DMS 273 treated with DMSO at 0.1 percent for 48 hours (cell line): ENCODE measurements at regions not wholly inside any gene's neighbourhood (a gene's known extent, or its start where the extent isn't known, plus 50 kb on each side); places are given as distances from the start of the nearest gene placed in this dataset.
"Not testable (repeated sequence)": the region's sequence is repeated elsewhere in the genome, so short reads cannot be mapped to it uniquely, and the experiment has no call there.

Source experiments
- DNase-seq: peaks from one replicate; lab custom pipeline; 2025; lab: John Stamatoyannopoulos, UW

- no peak for DNase-seq
Observed at GRCh38 chr18:39604836-39605235, 2039.2 kb upstream of the CELF4 start.

GRCh38 chr18:39602131-39602530 lies 2036.5 kb upstream of the CELF4 start:
- no peak for DNase-seq

DNA sequence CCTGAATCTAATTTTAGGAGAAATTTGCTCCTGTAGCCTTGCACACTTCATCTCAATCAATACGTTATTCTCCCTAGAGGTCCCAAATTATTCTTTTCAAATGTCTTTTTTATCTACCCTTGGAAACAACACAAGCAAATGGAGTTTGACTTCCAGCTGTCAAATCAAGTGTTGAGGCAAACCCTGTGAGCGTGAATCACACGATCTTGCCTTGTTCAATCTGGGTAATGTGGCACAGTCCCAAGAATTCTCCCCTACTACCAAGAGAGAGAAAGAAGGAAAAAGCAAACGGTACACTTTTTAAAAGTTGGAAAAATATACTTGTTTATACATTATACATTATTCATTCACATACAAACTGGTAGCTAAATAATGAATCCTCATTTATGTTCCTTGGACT lies 2035.3 kb upstream of the CELF4 start:
- no peak for DNase-seq

GRCh38 chr18:39599251-39599650 lies 2033.7 kb upstream of the CELF4 start:
- DNase-seq, result no peak

DNA sequence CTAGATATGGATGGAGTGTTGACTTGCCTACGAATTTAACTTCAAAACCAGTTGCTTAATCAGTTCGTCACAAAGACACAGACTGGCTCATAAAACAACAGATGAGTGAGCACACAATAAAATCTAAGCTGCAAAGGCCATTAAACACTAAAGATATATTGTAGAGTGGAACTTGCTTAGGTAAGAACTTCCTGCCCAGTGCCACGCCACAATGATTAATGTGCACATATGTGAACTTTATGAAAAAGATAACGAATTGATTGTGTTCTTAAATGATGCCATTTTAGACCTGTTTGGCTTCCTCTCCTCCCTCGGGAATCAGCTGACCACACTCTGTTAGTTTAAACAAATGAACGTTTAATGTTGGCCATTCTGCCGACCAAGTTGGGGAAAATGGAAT lies 2031.3 kb upstream of the CELF4 start:
- no peak for DNase-seq

- no peak for DNase-seq
Observed at GRCh38 chr18:39596221-39596620, 2030.6 kb upstream of the CELF4 start.

DNA sequence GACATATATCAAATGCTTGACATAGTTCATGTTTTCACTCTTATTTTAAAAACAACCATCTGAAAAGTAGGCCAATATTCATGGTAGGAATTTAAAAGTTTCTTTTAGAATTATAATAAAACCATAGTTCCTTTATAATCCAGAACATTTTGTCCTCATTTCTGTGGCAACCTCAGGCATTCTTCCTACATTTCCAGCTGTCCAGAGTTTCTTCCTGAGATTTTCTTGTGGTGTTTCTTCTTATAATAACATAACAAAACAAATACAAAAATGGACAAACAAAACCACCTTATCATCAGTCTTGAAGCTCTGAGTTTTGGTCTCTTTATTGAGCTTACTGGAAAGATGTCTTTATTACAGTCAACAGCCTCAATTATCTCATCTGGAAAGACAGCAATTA lies 2028.6 kb upstream of the CELF4 start:
- DNase-seq, result no peak

GRCh38 chr18:39591649-39592048 lies 2026.1 kb upstream of the CELF4 start:
- DNase-seq, result no peak

GRCh38 chr18:39589496-39589895 lies 2023.9 kb upstream of the CELF4 start:
- no peak for DNase-seq

DNA sequence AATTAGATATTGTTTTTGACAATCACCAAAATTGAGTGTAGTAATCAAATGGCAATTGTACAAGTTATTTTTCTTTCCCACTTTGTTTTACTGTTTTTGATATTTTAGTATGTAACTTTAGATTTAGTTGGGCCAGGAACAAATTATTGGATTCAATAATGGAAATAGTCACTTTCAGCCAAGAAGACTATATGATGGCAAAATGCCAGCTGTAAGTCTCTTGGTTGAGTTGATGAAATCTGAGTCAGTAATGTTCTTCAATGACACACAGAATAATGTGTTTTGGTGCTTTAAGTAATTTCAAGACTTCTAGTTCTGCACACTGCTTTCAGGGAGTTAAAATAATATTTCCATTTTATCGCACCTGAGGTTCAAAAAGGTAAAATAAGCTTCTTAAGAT lies 2022.0 kb upstream of the CELF4 start:
- no peak for DNase-seq

- no peak for DNase-seq
Observed at GRCh38 chr18:39586741-39587140, 2021.1 kb upstream of the CELF4 start.

- no peak for DNase-seq
Observed at GRCh38 chr18:39574897-39575296, 2009.3 kb upstream of the CELF4 start.

- no peak for DNase-seq
Observed at GRCh38 chr18:39571511-39571910, 2005.9 kb upstream of the CELF4 start.

GRCh38 chr18:39565551-39566230 lies 2000.1 kb upstream of the CELF4 start:
- not testable (repeated sequence) for DNase-seq

DNA sequence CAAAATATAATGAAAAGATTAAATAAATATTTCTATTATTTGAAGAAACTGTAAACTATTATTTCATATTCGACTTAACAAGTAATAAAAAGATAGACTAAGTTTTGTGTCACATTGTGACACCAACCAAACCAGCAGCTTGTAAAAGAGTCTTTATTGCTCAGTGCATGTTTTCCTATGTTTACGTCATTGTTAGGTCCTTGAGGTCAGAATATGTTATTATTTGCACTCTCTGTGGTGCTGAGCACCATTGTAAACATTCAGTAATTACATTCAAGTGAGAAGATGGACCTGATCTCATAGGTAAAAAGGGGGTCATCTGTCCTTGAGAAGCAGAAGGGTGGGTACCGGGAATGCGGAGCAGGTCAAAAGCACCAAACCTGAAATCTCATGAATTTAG lies 1999.1 kb upstream of the CELF4 start:
- DNase-seq, result no peak

- DNase-seq, result no peak
Observed at GRCh38 chr18:39561126-39561525, 1995.5 kb upstream of the CELF4 start.

DNA sequence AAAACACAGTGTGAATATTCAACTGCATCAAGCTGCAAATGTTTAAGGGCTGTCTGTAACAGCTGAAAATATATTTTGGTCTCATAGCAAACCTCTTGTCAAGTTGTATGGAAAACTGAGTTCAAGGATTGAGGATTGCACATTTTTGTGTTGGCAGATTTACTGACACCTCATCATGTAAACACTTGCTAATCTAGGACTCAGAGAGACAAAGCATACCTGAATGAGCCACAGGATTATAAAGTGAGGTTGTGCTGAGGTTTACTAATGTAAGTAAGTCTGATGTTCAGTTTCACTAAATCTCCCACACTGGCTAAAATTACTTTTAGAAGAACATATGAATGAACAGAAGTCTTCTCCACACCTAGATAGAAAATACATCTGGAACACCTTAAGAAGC lies 1993.1 kb upstream of the CELF4 start:
- DNase-seq, result no peak

GRCh38 chr18:39555496-39555895 lies 1989.9 kb upstream of the CELF4 start:
- DNase-seq, result no peak

- DNase-seq, result no peak
Observed at GRCh38 chr18:39550701-39551100, 1985.1 kb upstream of the CELF4 start.

DNA sequence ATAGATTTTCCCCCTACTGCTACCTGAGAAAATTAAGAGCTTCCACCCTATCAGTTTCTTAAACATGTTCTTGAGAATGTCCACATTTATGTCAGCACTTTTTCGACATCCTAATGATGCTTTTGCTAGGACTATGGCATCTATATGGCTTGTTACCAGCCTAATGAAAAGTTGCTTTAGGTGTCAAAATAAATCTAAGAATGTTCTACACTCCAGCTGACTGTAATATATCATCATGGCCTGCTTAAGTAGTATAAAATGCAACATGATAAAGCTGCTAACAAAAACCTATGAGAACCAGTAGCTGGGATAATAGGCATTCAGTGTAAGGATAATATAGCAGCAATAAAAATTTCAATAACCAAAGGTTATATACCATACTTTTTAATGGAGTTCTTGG lies 1983.5 kb upstream of the CELF4 start:
- no peak for DNase-seq

DNA sequence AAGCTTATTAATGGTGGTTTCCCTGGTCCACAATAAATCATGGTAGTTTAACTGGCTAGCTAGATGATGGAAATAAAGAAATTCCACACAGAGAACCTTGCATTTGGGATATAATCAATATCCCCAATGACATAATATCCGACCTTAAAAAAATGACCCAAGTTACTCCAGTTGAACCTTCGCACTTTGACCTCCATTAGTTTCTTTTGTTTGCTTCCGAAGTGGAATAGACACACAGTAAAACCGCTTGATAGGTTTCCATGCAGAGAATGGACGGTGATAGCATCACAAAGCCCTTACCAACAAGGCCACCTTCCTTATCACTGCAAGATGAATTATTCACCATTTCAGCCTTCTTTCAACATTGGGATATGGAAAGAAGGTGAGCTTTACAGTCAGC lies 1966.1 kb upstream of the CELF4 start:
- DNase-seq, result no peak

GRCh38 chr18:39529358-39529757 lies 1963.8 kb upstream of the CELF4 start:
- DNase-seq, result no peak

- no peak for DNase-seq
Observed at GRCh38 chr18:39527465-39527864, 1961.9 kb upstream of the CELF4 start.

- no peak for DNase-seq
Observed at GRCh38 chr18:39524370-39524769, 1958.8 kb upstream of the CELF4 start.

- no peak for DNase-seq
Observed at GRCh38 chr18:39523281-39523680, 1957.7 kb upstream of the CELF4 start.
